ENCODE measurements at regions not wholly inside any gene's neighbourhood (a gene's known extent, or its start where the extent isn't known, plus 50 kb on each side); places are given as distances from the start of the nearest gene placed in this dataset.

GRCh38 chr7:91571601-91572000, 307.4 kb downstream of the FZD1 start:
- TF ChIP-seq CTCF (IDR thresholded peaks at IDR 0.05) (no peak), POLR2A (IDR thresholded peaks at IDR 0.05) (no peak)
